Suppressor macrophage (primary cell): ENCODE measurements at regions not wholly inside any gene's neighbourhood (a gene's known extent, or its start where the extent isn't known, plus 50 kb on each side); places are given as distances from the start of the nearest gene placed in this dataset.

ENCODE experiments used
- DNase-seq, 4 experiments: peaks; one replicate each; pipeline ENCODE4 v3.0.0-alpha.2; 2020 to 2022

DNA sequence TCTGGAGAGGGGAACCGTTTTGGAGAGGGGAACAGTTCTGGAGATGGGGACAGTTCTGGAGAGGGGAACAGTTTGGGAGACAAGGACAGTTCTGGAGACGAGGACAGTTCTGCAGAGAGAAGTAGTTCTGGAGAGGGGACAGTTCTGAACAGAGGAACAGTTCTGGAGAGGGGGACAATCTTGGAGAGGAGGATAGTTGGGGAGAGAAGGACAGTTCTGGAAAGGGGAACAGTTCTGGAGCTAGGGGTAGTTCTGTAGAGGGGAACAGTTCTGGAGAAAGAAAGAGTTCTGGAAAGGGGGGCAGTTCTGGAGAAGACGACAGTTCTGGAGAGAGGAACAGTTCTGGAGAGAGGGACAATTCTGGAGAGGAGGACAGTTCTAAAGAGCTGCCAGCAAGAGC lies 745.9 kb downstream of the GALR1 start:
- no peak for DNase-seq

- DNase-seq = no peak
Measured at GRCh38 chr18:77996737-77997136, 747.1 kb downstream of the GALR1 start.

GRCh38 chr18:78001811-78002210 lies 752.2 kb downstream of the GALR1 start:
- DNase-seq = no peak

DNA sequence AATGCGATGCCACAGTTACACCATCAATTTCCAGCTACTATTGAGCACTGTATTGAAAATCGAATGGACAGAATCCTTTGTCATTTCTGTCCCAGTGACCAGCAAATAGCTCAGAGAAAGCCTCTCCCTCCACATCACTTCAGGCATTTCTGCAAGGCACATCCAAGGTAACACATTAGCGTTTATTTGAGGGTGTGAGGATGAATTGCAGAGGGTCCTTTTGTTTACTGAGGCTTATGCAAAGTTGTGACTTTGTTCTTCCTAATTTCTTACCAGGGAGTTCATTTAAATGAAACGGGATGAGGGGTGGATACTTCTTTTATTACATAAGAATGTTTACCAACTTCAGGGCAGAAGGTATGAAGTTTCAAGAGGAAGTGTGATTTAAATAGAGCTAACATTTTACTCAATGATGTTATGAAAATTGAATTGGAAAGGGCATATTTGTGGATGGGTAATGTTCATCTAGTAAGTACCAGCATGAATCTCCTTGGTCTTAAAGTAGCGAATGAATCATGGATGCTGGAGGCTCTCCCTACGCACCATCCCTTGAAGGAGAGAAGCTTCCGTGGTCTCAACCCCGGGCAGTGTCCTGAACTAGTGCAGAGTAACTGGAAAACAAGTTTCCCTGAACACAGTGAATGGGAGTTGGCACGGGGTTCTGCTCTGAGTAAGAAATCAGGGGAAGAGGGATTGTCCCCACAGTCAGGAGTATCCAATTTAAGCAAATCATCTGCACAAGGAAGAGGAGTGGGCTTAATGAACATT lies 756.5 kb downstream of the GALR1 start:
- DNase-seq = no peak

DNA sequence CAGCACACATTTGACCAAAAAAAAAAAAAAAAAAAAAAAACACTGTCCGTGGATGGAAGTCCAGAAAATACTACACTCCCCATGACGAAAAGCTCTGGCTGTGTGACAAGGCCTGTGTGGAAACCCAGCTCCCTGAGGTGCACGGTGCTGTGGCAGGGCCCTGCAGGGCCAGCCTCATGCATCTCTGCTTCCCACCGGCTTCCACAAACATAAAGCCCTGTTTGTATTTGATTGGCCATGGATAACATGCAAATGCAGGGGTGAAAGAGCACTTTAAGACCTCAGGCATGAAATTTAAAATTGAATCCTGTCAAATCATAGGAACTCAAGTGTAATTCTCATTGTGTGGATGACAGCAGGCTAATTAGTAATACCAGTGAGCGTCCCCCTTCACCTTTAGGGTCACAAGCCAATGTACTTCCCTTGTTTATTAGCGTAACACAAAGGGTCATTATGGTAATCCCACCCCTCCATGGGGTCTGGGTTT lies 757.2 kb downstream of the GALR1 start:
- DNase-seq = no peak

- DNase-seq = no peak
Measured at GRCh38 chr18:78010363-78010762, 760.7 kb downstream of the GALR1 start.

DNA sequence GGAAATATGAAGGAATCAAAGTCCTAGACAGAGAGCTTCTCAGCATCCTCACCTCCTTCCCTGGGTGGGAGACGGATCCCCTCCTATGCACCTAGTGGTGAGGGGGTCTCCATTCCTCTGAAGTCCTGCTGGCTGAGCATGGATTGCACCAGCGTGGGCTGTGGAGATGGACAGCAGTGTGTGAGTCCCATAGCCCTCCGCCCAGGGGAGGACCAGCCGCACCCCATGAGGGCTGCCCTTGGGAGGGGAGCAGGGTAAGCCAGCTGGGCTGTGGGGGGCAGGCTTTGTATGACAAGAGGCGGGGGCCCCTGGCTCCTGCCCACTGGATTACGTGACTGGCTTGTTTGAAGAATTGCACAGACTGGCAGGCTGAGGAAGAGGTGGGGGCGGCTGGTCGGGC lies 768.2 kb downstream of the GALR1 start:
- DNase-seq = no peak

DNA sequence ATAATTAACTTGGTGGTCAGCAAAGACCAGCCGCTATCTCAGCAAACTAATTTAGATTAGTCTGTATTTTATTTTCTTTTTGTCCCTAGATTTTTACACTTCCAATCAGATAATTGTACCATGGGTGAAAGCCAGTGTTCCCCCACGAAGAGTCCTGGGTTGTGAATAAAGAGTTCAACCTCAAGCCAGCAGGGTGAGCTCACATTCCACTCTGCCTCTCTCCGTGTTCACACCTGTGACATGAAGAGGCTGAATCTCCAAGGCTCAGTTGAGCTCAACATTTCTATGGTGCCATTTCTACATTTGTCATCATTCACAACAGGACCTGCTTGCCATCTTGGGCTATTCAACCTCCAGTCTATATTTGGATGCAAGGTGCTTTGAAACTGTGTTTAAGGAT lies 771.5 kb downstream of the GALR1 start:
- DNase-seq = no peak

- no peak for DNase-seq
Measured at GRCh38 chr18:78031589-78031988, 781.9 kb downstream of the GALR1 start.

GRCh38 chr18:78031991-78032390 lies 782.3 kb downstream of the GALR1 start:
- DNase-seq = no peak

GRCh38 chr18:78032574-78032973 lies 782.9 kb downstream of the GALR1 start:
- no peak for DNase-seq

- DNase-seq = no peak
Measured at GRCh38 chr18:78034755-78035154, 785.1 kb downstream of the GALR1 start.

DNA sequence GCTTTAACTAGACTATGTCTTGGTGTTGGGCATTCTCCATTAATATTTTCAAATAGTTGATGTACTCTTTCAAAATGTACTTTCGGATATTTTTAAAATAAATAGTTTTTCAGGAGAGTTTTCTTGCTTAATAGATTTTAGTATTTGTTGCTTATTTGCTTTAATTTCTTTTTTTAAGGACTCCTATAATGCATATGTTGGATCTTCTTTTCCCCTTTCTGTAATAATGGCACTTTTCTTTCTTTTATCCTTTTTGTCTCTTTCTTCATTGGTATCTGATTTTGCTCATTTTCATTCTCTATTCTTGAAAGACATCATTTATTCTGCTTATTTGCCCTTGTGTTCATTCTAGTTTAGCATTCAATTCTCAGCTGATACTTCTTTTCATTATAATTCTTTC lies 791.6 kb downstream of the GALR1 start:
- no peak for DNase-seq

- no peak for DNase-seq
Measured at GRCh38 chr18:78046631-78047030, 797.0 kb downstream of the GALR1 start.

DNA sequence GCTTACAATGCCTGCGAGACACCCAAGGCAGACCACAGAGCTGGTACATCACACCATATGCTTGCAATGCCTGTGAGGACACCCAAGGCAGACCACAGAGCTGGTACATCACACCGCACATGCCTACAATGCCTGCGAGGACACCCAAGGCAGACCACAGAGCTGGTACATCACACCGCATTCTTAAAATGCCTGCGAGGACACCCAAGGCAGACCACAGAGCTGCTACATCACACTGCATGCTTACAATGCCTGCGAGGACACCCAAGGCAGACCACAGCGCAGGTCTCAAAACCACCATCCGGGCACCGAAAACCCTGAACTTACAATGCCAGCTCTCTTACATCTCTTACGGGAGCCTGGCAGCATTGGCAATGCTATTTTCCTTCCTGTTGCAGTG lies 799.6 kb downstream of the GALR1 start:
- no peak for DNase-seq

GRCh38 chr18:78054801-78055200 lies 805.2 kb downstream of the GALR1 start:
- DNase-seq = no peak

DNA sequence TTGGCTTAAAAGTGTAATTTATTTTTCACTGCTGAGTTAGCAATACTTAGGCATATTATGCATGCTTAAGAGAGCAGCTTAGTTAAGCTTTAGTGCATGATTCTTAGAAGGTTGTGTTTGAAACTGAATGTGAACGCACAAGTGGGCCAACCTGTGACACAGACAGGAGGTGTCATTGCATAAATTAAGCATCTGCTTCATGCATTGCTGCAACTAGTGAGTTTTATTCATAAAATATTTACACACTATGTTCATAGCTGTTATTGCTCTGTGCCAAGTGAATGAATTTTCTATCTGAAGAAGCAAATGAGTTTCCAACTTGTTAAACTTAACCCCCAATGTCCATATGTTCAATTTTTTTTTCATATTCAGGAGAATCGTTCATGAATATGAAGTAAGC lies 806.4 kb downstream of the GALR1 start:
- DNase-seq = no peak

GRCh38 chr18:78069784-78070664 lies 820.4 kb downstream of the GALR1 start:
- DNase-seq = no peak

DNA sequence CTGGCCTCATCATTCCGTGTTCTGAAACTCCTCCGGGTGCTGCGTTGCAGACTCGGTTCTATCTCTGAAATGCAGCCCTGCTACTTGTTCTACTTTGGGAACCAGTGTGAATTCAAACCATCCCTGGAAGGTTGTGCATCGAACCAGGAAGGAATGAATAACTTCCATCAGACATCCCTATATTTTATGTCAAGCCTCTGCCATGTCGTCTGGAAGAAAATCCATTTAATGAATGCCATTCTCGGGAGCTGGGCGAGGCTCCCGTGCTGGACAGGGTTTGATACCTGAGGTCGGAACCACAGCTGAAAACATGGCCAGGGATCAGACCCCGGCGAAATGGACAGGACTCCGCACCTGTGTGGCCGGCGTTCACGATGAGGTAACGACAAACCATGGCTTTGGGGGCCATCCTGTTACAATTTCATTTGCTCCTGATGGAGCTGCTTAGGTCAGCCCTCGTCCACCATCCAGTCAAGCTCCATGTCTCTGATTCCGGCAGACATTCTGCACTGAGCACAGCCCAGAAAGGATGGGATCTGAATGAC lies 821.6 kb downstream of the GALR1 start:
- no peak for DNase-seq

DNA sequence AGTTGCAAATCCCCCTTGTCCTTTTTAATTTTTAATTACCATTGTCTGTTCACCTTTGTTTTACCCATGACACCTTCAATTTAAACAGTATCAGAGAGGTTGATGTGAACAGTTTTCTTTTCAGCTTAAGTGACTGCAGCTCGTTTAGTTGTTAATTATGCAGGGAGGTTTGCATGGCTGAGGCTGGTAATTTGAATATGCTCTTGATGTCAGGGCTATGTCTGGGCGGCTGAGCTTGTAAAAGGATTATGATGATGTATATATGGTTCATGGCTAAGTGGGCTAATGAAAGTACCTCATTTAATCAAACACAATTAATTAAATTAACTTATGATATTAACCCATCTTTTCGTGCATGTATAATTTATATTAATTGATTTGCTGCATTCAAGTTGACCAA lies 822.1 kb downstream of the GALR1 start:
- DNase-seq = no peak

GRCh38 chr18:78072375-78072774 lies 822.7 kb downstream of the GALR1 start:
- no peak for DNase-seq

GRCh38 chr18:78073275-78073674 lies 823.6 kb downstream of the GALR1 start:
- no peak for DNase-seq

GRCh38 chr18:78074400-78075020 lies 824.9 kb downstream of the GALR1 start:
- DNase-seq = no peak
